Large intestine (tissue), 3 donors: ENCODE measurements at regions not wholly inside any gene's neighbourhood (a gene's known extent, or its start where the extent isn't known, plus 50 kb on each side); places are given as distances from the start of the nearest gene placed in this dataset.

Source experiments
- DNase-seq, 2 donors: peaks; one replicate each; pipeline versions ENCODE4 v3.0.0 to v3.0.0-alpha.2; 2013
- H3K27ac ChIP-seq: one replicate; pipeline ENCODE4 v1.5.1; 2013; ENCODE audit warnings: low read length
- H3K27me3 ChIP-seq: 2 replicates; pipeline ENCODE4 v1.6.1; 2013; ENCODE audit warnings: low read length; ENCODE audit not compliant: control insufficient read depth, insufficient read depth
- H3K36me3 ChIP-seq: 2 replicates; pipeline ENCODE4 v1.6.1; 2013; ENCODE audit warnings: low read length; ENCODE audit not compliant: control insufficient read depth, insufficient read depth
- H3K4me1 ChIP-seq: one replicate; pipeline ENCODE4 v1.6.1; 2013; ENCODE audit warnings: low read length; ENCODE audit not compliant: control insufficient read depth, insufficient read depth
- H3K4me3 ChIP-seq: one replicate; pipeline ENCODE4 v1.5.1; 2013; ENCODE audit warnings: low read length
- H3K9me3 ChIP-seq: one replicate; pipeline ENCODE4 v1.6.1; 2013; ENCODE audit warnings: mild to moderate bottlenecking, low read depth, low read length, moderate library complexity; ENCODE audit not compliant: control insufficient read depth
- WGBS: methylation state at CpG from one replicate; pipeline ENCODE4 v1.1.5; 2013; ENCODE audit warnings: low lambda C conversion rate; ENCODE audit not compliant: insufficient coverage; 5-methylcytosine and 5-hydroxymethylcytosine counted together

DNA sequence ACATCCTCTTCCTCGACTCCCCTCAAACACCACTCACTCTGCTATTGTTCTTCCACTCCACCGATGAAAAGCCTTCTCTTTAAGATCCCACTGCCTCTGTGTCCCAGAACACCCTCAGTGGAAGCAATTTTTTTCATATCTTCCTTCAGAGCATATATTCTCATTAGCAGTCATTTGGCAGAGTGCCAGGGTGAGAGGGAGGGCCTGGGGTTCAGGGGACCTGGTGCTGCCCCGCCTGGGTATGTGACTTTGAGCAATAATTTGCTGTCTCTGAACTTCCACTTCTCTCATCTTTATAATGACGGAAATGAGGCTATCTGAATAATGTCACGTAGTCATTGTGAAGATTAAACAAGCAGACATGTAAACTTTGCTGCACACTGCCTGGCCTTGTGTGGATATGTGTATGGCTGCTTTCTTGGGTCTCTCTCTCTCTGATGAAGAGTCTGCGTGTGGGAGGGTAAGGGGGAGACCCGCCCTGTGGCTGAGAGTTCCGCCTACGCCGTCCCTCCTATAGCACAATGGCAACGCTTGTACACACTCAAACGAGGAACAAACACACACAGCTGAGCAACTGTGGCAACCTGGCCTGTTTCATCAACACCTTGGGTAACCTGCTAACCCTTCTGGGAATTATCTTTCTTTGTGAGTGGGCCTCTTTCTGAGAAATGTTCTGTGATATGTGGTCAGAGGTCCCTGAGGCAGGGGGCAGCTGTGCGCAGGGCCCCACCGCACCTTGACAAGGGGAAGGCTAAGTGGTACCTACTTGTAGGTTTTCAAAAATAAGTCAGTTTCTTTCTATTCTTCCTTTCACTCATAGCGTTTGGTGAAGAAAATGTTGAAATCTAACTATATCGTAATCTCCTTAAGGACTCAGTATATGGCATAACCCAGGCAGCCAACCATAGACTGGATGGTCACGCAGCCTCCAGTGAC is 369.8 kb downstream of the SV2B start:
- Histone ChIP-seq H3K27ac (no peak overlapping the region), H3K4me1 (peaks cover 16% of the 10 kb centered on the region), H3K27me3 (no peaks in the 10 kb centered on the region), H3K4me3 (no peak overlapping the region), H3K36me3 (no peaks in the 10 kb centered on the region), H3K9me3 (no peaks in the 10 kb centered on the region)
- WGBS: no CpG with 5 or more reads among the region's 17 CpGs
- DNase-seq: peak; percentile 44 to 75

DNA sequence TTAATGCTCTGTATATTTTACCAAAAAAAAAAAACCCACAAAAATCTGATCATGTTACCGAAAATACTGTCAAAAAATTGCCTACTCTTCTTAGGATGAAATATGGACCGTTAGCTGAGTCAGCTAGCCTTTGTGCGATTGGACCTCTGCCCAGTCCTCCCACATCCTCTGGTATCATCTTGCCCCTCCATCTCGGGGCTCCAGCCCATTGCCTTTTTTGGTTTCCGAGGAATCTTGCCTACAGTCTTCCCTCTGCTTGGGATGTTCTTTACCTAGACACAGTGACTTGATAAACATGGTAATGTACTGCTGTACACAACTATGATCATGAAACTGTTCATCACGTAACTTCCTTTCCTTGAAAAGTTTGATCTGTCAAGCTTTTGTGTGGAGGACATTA is 371.4 kb downstream of the SV2B start:
- no CpG with 5 or more reads among the region's 6 CpGs for WGBS
- no peak for DNase-seq
- Histone ChIP-seq H3K4me3 (no peak overlapping the region), H3K27me3 (no peaks in the 10 kb centered on the region), H3K4me1 (peaks cover 16% of the 10 kb centered on the region), H3K27ac (no peak overlapping the region), H3K36me3 (no peaks in the 10 kb centered on the region), H3K9me3 (no peaks in the 10 kb centered on the region)

DNA sequence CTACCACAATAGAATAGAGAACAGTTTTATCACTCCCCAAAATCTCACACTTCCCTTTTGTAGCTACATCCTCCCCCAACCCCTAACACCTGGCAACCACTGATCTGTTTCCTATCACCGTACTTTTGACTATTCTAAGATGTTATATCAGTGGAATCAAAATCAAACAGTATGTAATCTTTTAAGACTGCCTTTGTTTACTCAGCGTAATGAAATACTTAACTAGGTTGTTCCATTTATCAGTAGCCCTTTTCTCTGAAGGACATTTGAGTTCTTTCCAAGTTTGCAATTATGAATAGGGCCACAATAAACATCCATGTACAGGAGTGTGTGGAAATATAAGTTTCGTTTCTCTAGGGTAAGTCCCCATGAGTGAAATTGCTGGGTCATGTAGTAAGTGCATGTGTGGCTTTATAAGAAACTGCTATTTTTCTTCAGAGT is 372.3 kb downstream of the SV2B start:
- WGBS: no CpG with 5 or more reads among the region's 3 CpGs
- H3K9me3 ChIP-seq: no peaks in the 10 kb centered on the region
- H3K36me3 ChIP-seq: no peaks in the 10 kb centered on the region
- peaks cover 16% of the 10 kb centered on the region for H3K4me1 ChIP-seq
- H3K4me3 ChIP-seq: no peak overlapping the region
- DNase-seq: peak; percentile 37 to 70
- H3K27ac ChIP-seq: no peak overlapping the region
- H3K27me3 ChIP-seq: no peaks in the 10 kb centered on the region

DNA sequence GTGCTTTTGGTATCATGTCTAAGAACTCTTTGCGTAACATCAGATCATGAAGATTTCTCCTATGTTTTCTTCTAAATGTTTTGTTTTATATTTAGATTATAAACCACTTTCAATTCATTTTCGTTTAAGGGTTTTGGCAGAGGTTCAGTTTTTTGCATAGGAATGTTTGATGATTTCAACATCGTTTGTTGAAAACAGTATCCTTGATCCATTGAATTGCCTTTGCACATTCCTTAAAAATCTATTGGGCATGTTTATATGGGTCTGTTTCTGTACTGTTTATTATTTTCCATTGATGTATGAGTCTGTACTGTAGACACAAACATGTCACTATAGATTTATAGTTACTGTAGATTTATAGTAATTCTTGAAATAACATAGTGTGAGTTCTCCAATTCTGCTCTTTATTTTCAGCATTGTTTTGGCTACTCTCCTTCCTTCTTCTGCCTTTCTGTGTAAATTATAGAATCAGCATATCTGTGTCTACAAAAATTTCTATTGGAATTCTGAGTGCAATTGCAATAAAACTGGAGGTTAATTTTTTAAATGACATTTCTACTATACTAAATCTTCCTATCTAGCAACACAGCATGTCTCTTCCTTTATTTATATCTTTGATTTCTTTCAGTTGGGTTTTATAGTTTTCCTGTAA is 374.0 kb downstream of the SV2B start:
- no peaks in the 10 kb centered on the region for H3K9me3 ChIP-seq
- no peaks in the 10 kb centered on the region for H3K27me3 ChIP-seq
- peak in 1 of 2 donors; percentile 18 for DNase-seq
- H3K4me1 ChIP-seq: peaks cover 16% of the 10 kb centered on the region
- WGBS: 90% methylated on average over 2 of the region's 3 CpGs
- no peak overlapping the region for H3K27ac ChIP-seq
- H3K36me3 ChIP-seq: no peaks in the 10 kb centered on the region
- no peak overlapping the region for H3K4me3 ChIP-seq

DNA sequence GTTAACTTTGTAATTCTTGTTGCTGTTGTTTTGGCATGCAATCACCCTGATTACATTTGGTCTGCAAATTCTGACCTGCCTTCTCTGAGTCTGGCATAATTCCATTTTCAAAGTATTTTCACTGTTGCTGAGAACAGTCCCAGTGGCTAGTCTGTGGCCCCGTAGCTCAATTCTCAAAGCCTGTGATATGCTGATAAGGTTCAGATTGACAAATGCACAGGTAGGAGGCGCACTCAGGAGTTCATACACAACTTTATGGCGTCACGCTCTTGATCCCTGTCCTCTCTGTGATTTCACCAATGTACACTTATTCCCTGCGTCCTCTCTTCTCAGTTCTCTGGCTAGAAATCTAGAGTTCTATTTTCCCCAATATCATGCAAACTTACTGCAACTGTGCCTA is 376.6 kb upstream of the SLCO3A1 start:
- 83% methylated on average over 1 of the region's 5 CpGs for WGBS
- Histone ChIP-seq H3K27me3 (no peaks in the 10 kb centered on the region), H3K4me1 (no peaks in the 10 kb centered on the region)

DNA sequence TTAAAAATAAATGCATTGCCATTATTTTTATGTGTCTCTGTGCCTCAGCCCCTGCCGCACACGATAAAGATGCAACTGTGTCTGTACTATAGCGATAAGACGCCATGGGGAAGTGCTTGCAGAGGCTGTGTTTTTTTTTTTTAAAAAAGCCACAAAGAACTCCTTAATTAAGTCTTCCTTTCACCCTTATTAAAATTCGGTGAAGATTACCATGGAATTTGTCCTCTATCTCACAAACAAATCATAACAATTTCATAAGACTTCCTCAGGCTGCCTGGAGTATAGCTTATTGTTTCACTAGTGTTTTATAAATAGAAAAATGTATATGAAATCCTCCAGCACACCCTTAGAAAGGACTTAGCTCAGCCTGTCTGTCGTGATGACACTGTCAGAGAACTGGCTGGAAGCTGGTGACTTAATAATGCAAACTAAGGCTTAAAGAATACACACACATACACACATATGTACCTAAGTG is 374.8 kb upstream of the SLCO3A1 start:
- Histone ChIP-seq H3K36me3 (no peaks in the 10 kb centered on the region), H3K27ac (no peak overlapping the region), H3K4me1 (no peaks in the 10 kb centered on the region), H3K27me3 (no peaks in the 10 kb centered on the region), H3K4me3 (no peak overlapping the region), H3K9me3 (no peaks in the 10 kb centered on the region)
- WGBS: no CpG with 5 or more reads among the region's 6 CpGs
- no peak for DNase-seq

More for the DNA sequence above, 376.6 kb upstream of the SLCO3A1 start:
- no peaks in the 10 kb centered on the region for H3K9me3 ChIP-seq
- no peaks in the 10 kb centered on the region for H3K36me3 ChIP-seq
- no peak overlapping the region for H3K27ac ChIP-seq
- peak in 1 of 2 donors; percentile 22 for DNase-seq
- H3K4me3 ChIP-seq: no peak overlapping the region

DNA sequence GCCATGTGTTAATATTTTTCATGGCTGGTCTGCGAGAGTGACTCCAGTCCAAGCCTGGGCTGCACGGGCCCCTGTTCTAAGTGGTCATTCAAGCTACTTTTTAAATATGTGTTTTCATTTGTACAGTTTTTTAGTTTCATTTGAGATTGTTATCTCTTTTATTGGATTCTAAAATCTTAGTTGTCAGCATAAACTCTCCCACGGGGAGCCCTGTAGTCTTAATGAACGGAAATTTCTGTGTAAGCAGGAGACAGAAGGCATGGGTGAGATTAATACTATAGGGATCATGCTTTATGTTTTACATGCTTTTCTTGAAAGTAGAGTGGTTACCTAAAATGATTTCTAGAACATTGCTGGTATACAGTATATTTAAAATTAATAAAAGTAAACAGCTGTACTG is 373.1 kb upstream of the SLCO3A1 start:
- DNase-seq: no peak
- no peaks in the 10 kb centered on the region for H3K9me3 ChIP-seq
- H3K27me3 ChIP-seq: no peaks in the 10 kb centered on the region
- WGBS: 80% methylated on average over 1 of the region's 4 CpGs
- H3K4me3 ChIP-seq: no peak overlapping the region
- H3K36me3 ChIP-seq: no peaks in the 10 kb centered on the region
- H3K27ac ChIP-seq: no peak overlapping the region
- no peaks in the 10 kb centered on the region for H3K4me1 ChIP-seq

DNA sequence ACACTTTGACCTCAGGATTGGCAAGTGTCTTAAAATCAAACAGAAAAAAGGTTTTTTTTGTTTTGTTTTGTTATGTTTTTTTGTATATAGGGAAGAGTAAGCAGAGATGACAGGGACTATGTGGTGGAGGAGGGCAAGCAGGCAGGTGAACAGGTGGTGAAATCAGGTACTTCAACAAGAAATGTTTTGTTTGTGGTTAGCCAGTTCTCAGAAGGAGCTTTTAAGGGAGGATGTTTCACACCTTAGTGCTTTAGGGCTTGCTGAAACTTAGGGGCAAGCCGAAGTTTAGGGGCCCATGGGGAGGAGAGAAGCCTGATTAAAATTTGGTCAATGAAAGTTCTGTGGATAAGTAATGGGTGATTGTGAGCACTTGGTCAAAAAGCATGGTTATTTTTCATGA is 370.7 kb upstream of the SLCO3A1 start:
- H3K27ac ChIP-seq: no peak overlapping the region
- no peaks in the 10 kb centered on the region for H3K9me3 ChIP-seq
- no peak for DNase-seq
- WGBS: no CpG with 5 or more reads among the region's 1 CpG
- no peaks in the 10 kb centered on the region for H3K27me3 ChIP-seq
- no peak overlapping the region for H3K4me3 ChIP-seq
- H3K4me1 ChIP-seq: no peaks in the 10 kb centered on the region
- no peaks in the 10 kb centered on the region for H3K36me3 ChIP-seq

DNA sequence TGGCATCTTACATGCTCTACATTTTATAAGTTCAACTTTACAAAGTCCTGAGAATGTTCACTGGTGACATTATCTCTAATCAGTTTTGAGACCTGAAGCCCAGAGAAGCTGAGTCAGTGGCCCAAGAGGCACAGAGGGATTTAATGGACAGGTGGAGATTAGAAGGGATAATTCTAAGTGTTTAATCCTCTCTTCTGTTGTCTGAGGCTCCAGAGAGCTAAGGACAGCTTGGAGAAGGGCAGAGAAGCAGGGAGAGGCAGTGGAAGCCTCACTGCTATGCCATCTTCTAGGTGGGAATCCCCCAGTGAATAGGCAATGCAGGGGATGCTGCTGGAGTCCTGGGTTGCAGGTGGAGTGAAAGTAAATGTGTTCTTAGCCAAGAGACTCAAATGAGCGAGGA is 369.4 kb upstream of the SLCO3A1 start:
- WGBS: no CpG with 5 or more reads among the region's 1 CpG
- Histone ChIP-seq H3K4me1 (no peaks in the 10 kb centered on the region), H3K36me3 (no peaks in the 10 kb centered on the region), H3K27me3 (no peaks in the 10 kb centered on the region), H3K4me3 (no peak overlapping the region), H3K9me3 (no peaks in the 10 kb centered on the region), H3K27ac (no peak overlapping the region)
- DNase-seq: no peak

DNA sequence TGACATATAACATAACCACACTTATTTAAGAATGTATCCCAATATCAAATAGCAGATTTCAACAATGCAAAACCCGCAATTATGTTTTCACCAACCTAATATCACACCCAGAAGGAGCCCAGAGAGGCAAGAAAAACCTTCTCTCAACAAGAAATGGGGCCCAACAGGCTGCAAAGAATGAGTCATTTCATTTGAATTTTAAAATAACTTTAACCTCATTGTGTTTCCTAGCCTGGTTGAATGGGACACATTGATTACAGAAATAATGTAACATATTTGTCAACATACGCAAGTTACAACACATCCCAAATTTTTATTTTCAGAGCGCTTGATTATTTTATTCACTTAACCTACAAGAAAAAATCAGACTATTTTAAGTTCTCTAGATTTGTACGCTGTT is 365.1 kb upstream of the SLCO3A1 start:
- H3K4me1 ChIP-seq: no peaks in the 10 kb centered on the region
- no peaks in the 10 kb centered on the region for H3K27me3 ChIP-seq
- DNase-seq: no peak
- 75% methylated on average over 2 of the region's 4 CpGs for WGBS
- H3K36me3 ChIP-seq: no peaks in the 10 kb centered on the region
- no peak overlapping the region for H3K27ac ChIP-seq
- no peaks in the 10 kb centered on the region for H3K9me3 ChIP-seq
- H3K4me3 ChIP-seq: no peak overlapping the region
